WI38 (cell line): ENCODE measurements at regions not wholly inside any gene's neighbourhood (a gene's known extent, or its start where the extent isn't known, plus 50 kb on each side); places are given as distances from the start of the nearest gene placed in this dataset.
"Not testable (repeated sequence)": the region's sequence is repeated elsewhere in the genome, so short reads cannot be mapped to it uniquely, and the experiment has no call there.

Experiments used
- H3K4me3 ChIP-seq: 2 replicates; pipeline ENCODE4 v1.5.1; 2011; ENCODE audit warnings: low read depth, mild to moderate bottlenecking, control low read depth, low read length
- CTCF ChIP-seq: IDR thresholded peaks from 2 replicates; pipeline ENCODE4 v1.5.1; 2012; ENCODE audit warnings: low read depth, mild to moderate bottlenecking, control low read depth, low read length

DNA sequence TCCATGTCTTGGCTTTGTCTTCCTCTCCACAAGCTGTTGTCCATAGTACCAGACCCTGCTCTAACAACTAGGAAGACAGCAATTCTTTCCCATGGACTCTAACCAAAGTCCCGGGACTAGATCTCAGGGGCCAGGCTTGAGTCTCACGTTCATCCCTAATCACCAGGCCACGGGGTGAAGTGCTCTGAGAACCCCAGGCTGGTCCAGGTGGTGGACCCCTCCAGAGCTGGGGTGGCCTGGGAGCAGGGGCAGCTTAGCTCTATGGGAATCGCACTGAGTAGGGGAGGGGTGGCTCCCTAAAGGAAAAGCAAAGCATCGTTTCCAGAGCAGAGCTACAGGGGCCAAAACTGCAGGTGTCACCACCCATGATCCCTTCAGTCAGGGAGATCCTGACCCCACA lies 150.9 kb downstream of the TPRA1 start:
- no peak overlapping the region for H3K4me3 ChIP-seq
- no peak for TF ChIP-seq CTCF

GRCh38 chr3:127438951-127439350 lies 151.1 kb upstream of the PRR20G start:
- no peak for TF ChIP-seq CTCF

DNA sequence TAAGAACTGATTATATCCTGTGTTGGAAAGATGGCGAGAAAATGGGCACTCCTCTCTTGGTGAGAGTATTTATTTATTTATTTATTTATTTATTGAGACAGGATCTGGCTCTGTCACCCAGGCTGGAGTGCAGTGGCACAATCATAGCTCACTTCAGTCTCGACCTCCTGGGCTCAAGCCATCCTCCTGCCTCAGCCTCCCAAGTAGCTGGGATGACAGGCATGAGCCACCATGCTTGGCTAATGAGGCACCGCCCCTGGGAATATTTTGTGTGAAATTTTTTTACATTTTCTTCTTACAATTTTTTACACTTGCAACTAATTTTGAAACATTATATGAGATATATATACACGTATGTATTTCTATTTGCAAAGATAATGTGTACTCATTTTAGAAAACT lies 150.5 kb upstream of the PRR20G start:
- H3K4me3 ChIP-seq: no peak overlapping the region
- TF ChIP-seq CTCF: no peak

More at GRCh38 chr3:127438951-127439350, 151.1 kb upstream of the PRR20G start:
- H3K4me3 ChIP-seq: no peak overlapping the region

- H3K4me3 ChIP-seq: not testable (repeated sequence)
Measured at GRCh38 chr3:127435299-127435698, 147.5 kb upstream of the PRR20G start.

DNA sequence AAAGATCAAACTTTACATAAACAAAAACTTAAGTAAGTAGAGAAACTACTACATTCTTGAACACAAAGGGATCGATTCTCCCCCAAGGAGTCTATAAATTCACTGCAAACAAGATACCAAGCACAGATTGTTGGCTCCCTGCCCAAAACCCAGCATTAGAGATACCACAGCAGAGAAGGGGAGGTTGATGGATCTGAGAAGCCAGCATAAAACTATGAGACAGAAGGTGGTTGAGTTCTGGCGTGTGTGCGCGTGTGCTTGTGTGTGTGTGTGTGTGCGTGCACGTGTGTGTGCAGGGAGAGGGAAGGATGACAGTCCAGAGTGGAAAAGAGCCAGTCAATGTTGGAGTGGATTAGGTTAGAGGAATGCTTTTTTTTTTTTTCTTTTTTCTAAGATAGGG lies 143.2 kb upstream of the PRR20G start:
- no peak overlapping the region for H3K4me3 ChIP-seq
- no peak for TF ChIP-seq CTCF

GRCh38 chr3:127428344-127428997 lies 140.6 kb upstream of the PRR20G start:
- H3K4me3 ChIP-seq: no peak overlapping the region
- TF ChIP-seq CTCF: no peak

DNA sequence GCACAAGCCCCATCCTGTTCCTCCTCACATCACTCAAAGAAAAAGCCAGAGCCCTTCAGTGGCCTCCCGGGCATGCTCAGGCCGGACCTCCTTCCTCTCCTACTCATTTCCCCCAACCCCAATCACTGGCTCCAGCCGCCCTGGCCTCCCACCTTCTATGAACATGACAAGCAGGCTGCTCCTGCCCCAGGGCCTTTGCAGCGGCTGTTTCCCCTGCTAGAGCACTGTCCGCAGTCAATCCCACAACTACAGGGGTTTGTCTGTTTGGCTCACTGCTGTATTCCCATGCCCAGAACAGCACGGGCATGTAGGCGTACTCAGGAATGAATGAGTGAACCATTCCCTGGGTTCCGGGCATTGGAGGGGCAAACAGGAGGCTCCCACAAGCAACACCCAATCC lies 139.8 kb upstream of the PRR20G start:
- TF ChIP-seq CTCF: no peak
- no peak overlapping the region for H3K4me3 ChIP-seq

GRCh38 chr3:127427156-127427555 lies 139.3 kb upstream of the PRR20G start:
- no peak for TF ChIP-seq CTCF
- no peak overlapping the region for H3K4me3 ChIP-seq
